HEK293 (cell line): ENCODE measurements at regions not wholly inside any gene's neighbourhood (a gene's known extent, or its start where the extent isn't known, plus 50 kb on each side); places are given as distances from the start of the nearest gene placed in this dataset.

Source experiments
- CTCF ChIA-PET: fragments of 350-600 bp; formaldehyde crosslinking; extraction: SDS; loops from one replicate; lab custom pipeline; 2021; ENCODE audit warnings: antibody characterized with exemption; lab: Yijun Ruan, JAX
- POLR2A ChIA-PET: fragments of 300-600 bp; formaldehyde crosslinking; extraction: SDS; loops from one replicate; lab custom pipeline; 2020; ENCODE audit warnings: antibody characterized with exemption, inconsistent platforms; lab: Yijun Ruan, JAX
- H3K27ac ChIP-seq: fragments of 200-500 bp; sonication (Bioruptor generic); 2 replicates; pipeline ENCODE4 v1.5.1; 2014; ENCODE audit warnings: low read depth, low read length, control low read depth, inconsistent platforms; ENCODE audit errors: extremely low read depth
- H3K36me3 ChIP-seq, 2 experiments: fragments of 200-500 bp in 1 of 2; sonication (Bioruptor generic) in 1 of 2; 1 replicate in 1 of 2; 2 replicates in 1 of 2; pipeline ENCODE4 v1.5.1; 2014 to 2017; ENCODE audit warnings: inconsistent platforms in 2 of 2, low read length in 2 of 2; ENCODE audit not compliant: control insufficient read depth in 2 of 2, insufficient read depth in 1 of 2
- H3K4me1 ChIP-seq: fragments of 200-500 bp; sonication (Bioruptor generic); 2 replicates; pipeline ENCODE4 v1.5.1; 2014; ENCODE audit warnings: mild to moderate bottlenecking, low read length, inconsistent platforms; ENCODE audit not compliant: control insufficient read depth, insufficient read depth
- H3K4me3 ChIP-seq: 2 replicates; pipeline ENCODE4 v1.5.1; 2011; ENCODE audit warnings: low read depth, mild to moderate bottlenecking, control low read depth, low read length, moderate library complexity
- H3K9me3 ChIP-seq: fragments of 200-500 bp; sonication (Bioruptor generic); 2 replicates; pipeline ENCODE4 v1.5.1; 2014; ENCODE audit warnings: low read depth, low read length, inconsistent platforms; ENCODE audit not compliant: control insufficient read depth, insufficient read depth
- EGR2 ChIP-seq: fragments of 450-650 bp; formaldehyde crosslinking; IDR thresholded peaks from 2 replicates; pipeline ENCODE4 v1.5.1; 2016; ENCODE audit warnings: low read depth, missing biosample characterization, missing genetic modification characterization
- GLIS1 ChIP-seq: fragments of 450-650 bp; formaldehyde crosslinking; IDR thresholded peaks from 2 replicates; pipeline ENCODE4 v1.5.1; 2016; ENCODE audit warnings: missing biosample characterization, missing genetic modification characterization
- HOXA7 ChIP-seq: sonication (generic); formaldehyde crosslinking; IDR thresholded peaks from 2 replicates; pipeline ENCODE4 v1.8.1; 2022; ENCODE audit warnings: missing genetic modification reagents, borderline replicate concordance
- KLF1 ChIP-seq: fragments of 450-650 bp; formaldehyde crosslinking; IDR thresholded peaks from 2 replicates; pipeline ENCODE4 v1.5.1; 2016; ENCODE audit warnings: missing biosample characterization, missing genetic modification characterization
- KLF16 ChIP-seq: fragments of 450-650 bp; formaldehyde crosslinking; IDR thresholded peaks from 2 replicates; pipeline ENCODE4 v1.5.1; 2017; ENCODE audit warnings: missing biosample characterization, missing genetic modification characterization
- KLF9 ChIP-seq: fragments of 450-650 bp; formaldehyde crosslinking; IDR thresholded peaks from 2 replicates; pipeline ENCODE4 v1.5.1; 2016; ENCODE audit warnings: missing biosample characterization, missing genetic modification characterization, low read depth
- SETDB1 ChIP-seq: IDR thresholded peaks from one replicate; pipeline ENCODE4 v1.6.1; 2017; ENCODE audit warnings: mild to moderate bottlenecking, low read length, moderate library complexity, mixed read lengths; ENCODE audit not compliant: insufficient read length
- SP7 ChIP-seq: fragments of 450-650 bp; formaldehyde crosslinking; IDR thresholded peaks from 2 replicates; pipeline ENCODE4 v1.5.1; 2016; ENCODE audit warnings: missing biosample characterization, missing genetic modification characterization
- ZBTB8A ChIP-seq: fragments of 450-650 bp; formaldehyde crosslinking; IDR thresholded peaks from 2 replicates; pipeline ENCODE4 v1.5.1; 2016; ENCODE audit warnings: missing biosample characterization, missing genetic modification characterization
- ZEB2 ChIP-seq: fragments of 450-650 bp; formaldehyde crosslinking; IDR thresholded peaks from 2 replicates; pipeline ENCODE4 v1.5.1; 2016; ENCODE audit warnings: missing biosample characterization, missing genetic modification characterization
- ZFP41 ChIP-seq: fragments of 450-650 bp; formaldehyde crosslinking; IDR thresholded peaks from 2 replicates; pipeline ENCODE4 v1.5.1; 2016; ENCODE audit warnings: missing biosample characterization, missing genetic modification characterization, borderline replicate concordance
- ZFP69B ChIP-seq: fragments of 450-650 bp; formaldehyde crosslinking; IDR thresholded peaks from 2 replicates; pipeline ENCODE4 v1.5.1; 2016; ENCODE audit warnings: missing biosample characterization, missing genetic modification characterization
- ZNF132 ChIP-seq: fragments of 450-650 bp; formaldehyde crosslinking; IDR thresholded peaks from 2 replicates; pipeline ENCODE4 v1.5.1; 2017; ENCODE audit warnings: missing biosample characterization, missing genetic modification characterization, borderline replicate concordance
- ZNF138 ChIP-seq: fragments of 450-650 bp; formaldehyde crosslinking; IDR thresholded peaks from 2 replicates; pipeline ENCODE4 v1.5.1; 2016; ENCODE audit warnings: missing biosample characterization, missing genetic modification characterization, borderline replicate concordance
- ZNF169 ChIP-seq: fragments of 450-650 bp; formaldehyde crosslinking; IDR thresholded peaks from 2 replicates; pipeline ENCODE4 v1.5.1; 2016; ENCODE audit warnings: missing biosample characterization, missing genetic modification characterization
- ZNF184 ChIP-seq: fragments of 450-650 bp; IDR thresholded peaks from 2 replicates; pipeline ENCODE4 v1.5.1; 2018; ENCODE audit warnings: missing biosample characterization, mild to moderate bottlenecking, missing genetic modification characterization
- ZNF23 ChIP-seq: fragments of 450-650 bp; formaldehyde crosslinking; IDR thresholded peaks from 2 replicates; pipeline ENCODE4 v1.5.1; 2016; ENCODE audit warnings: missing biosample characterization, missing genetic modification characterization, borderline replicate concordance
- ZNF311 ChIP-seq: fragments of 450-650 bp; formaldehyde crosslinking; IDR thresholded peaks from 2 replicates; pipeline ENCODE4 v1.5.1; 2017; ENCODE audit warnings: missing biosample characterization, missing genetic modification characterization, borderline replicate concordance
- ZNF335 ChIP-seq: fragments of 450-650 bp; formaldehyde crosslinking; conservative IDR thresholded peaks from 2 replicates; pipeline ENCODE4 v1.5.1; 2016; ENCODE audit warnings: missing biosample characterization, missing genetic modification characterization
- ZNF423 ChIP-seq: fragments of 450-650 bp; formaldehyde crosslinking; IDR thresholded peaks from 2 replicates; pipeline ENCODE4 v1.5.1; 2016; ENCODE audit warnings: missing biosample characterization, missing genetic modification characterization
- ZNF510 ChIP-seq: fragments of 450-650 bp; formaldehyde crosslinking; IDR thresholded peaks from 2 replicates; pipeline ENCODE4 v1.5.1; 2018; ENCODE audit warnings: mild to moderate bottlenecking, missing genetic modification characterization, missing biosample characterization; ENCODE audit not compliant: insufficient replicate concordance
- ZNF521 ChIP-seq: fragments of 450-650 bp; formaldehyde crosslinking; IDR thresholded peaks from 2 replicates; pipeline ENCODE4 v1.5.1; 2017; ENCODE audit warnings: missing biosample characterization, mild to moderate bottlenecking, missing genetic modification characterization
- ZNF529 ChIP-seq: fragments of 450-650 bp; formaldehyde crosslinking; IDR thresholded peaks from 2 replicates; pipeline ENCODE4 v1.5.1; 2017; ENCODE audit warnings: missing genetic modification characterization, missing biosample characterization; ENCODE audit not compliant: insufficient replicate concordance
- ZNF530 ChIP-seq: fragments of 450-650 bp; formaldehyde crosslinking; IDR thresholded peaks from 2 replicates; pipeline ENCODE4 v1.5.1; 2016; ENCODE audit warnings: low read depth, missing biosample characterization, missing genetic modification characterization
- ZNF544 ChIP-seq: fragments of 450-650 bp; formaldehyde crosslinking; IDR thresholded peaks from 2 replicates; pipeline ENCODE4 v1.5.0; 2017; ENCODE audit warnings: missing biosample characterization, missing genetic modification characterization
- ZNF548 ChIP-seq: fragments of 450-650 bp; formaldehyde crosslinking; IDR thresholded peaks from 2 replicates; pipeline ENCODE4 v1.5.1; 2016; ENCODE audit warnings: missing biosample characterization, missing genetic modification characterization
- ZNF623 ChIP-seq: fragments of 450-650 bp; formaldehyde crosslinking; IDR thresholded peaks from 2 replicates; pipeline ENCODE4 v1.5.1; 2016; ENCODE audit warnings: missing biosample characterization, missing genetic modification characterization
- ZNF830 ChIP-seq: fragments of 450-650 bp; IDR thresholded peaks from 2 replicates; pipeline ENCODE4 v1.5.0; 2018; ENCODE audit warnings: missing biosample characterization, missing genetic modification characterization, low read depth, mild to moderate bottlenecking, moderate library complexity
- ZSCAN23 ChIP-seq: fragments of 450-650 bp; formaldehyde crosslinking; IDR thresholded peaks from 2 replicates; pipeline ENCODE4 v1.5.1; 2016; ENCODE audit warnings: missing biosample characterization, missing genetic modification characterization
- ZSCAN30 ChIP-seq: fragments of 450-650 bp; IDR thresholded peaks from 2 replicates; pipeline ENCODE4 v1.5.1; 2018; ENCODE audit warnings: missing biosample characterization, mild to moderate bottlenecking, missing genetic modification characterization, moderate library complexity
- TF ChIP-seq, protein P1 (sequence below): fragments of 450-650 bp; formaldehyde crosslinking; IDR thresholded peaks from 2 replicates; pipeline ENCODE4 v1.5.1; 2016; ENCODE audit warnings: missing biosample characterization, missing genetic modification characterization
- TF ChIP-seq, protein P2 (sequence below): fragments of 450-650 bp; formaldehyde crosslinking; IDR thresholded peaks from 2 replicates; pipeline ENCODE4; 2016; ENCODE audit warnings: missing biosample characterization, missing genetic modification characterization

DNA sequence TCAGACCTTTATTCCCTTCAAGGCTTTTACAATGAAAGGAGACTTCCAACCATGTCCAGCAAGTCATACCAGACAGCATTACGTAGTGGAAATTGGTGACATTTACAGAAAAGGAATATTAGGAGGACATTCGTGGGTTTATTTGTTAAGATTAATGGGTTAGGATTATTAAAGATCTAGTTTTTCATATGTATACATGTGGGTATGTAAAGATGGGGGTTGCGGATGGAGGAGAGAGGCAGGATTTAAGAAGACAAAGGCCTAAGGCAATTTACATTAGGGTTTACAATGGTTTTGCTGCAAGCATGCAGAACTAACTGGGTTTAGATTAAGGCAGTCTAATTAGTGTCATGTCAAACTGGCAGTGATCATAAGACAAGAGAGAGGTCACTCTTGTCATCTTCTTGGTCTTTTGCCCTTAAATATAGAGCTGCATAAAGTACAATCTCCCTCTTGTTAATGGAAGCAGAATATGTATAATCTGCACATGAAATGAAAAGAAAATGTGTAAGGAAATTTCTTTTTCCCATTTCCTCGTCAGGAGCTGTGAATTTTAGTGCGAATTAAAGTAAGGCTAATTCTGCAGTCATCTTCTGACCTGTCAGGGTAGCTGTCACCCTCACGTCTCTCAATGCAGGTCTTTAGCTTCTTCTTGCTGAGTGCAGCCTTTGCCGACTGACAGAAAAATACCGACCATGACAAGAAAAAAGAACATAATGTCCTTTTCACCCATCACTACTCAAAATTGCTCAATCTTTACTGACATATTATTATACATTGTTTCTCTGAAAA, 258.9 kb upstream of the MEIS2 start:
- no peak overlapping the region for H3K4me3 ChIP-seq
- TF ChIP-seq EGR2 = no peak
- TF ChIP-seq ZNF132 = no peak
- no peak for TF ChIP-seq ZNF548
- TF ChIP-seq ZNF529 (tag by site-specific recombination) = no peak
- no peak for TF ChIP-seq ZSCAN23 (tag by site-specific recombination)
- TF ChIP-seq ZSCAN30 (tag by site-specific recombination) = no peak
- TF ChIP-seq ZNF184 = no peak
- TF ChIP-seq, all 188 proteins: peak for 0
- Histone ChIP-seq H3K9me3 (no peaks in the 10 kb centered on the region), H3K4me1 (no peaks in the 10 kb centered on the region), H3K36me3 (no peaks in the 10 kb centered on the region), H3K27ac (no peak overlapping the region)
- CTCF ChIA-PET = interaction anchor here (0.6 kb wide), 2 partner anchors 519 to 748 kb away, joined by 3 to 4 read pairs; no protein-coding TSS in a partner anchor
- POLR2A ChIA-PET = no interaction called here

GRCh38 chr15:37359893-37360290, 259.5 kb upstream of the MEIS2 start:
- TF ChIP-seq ZNF335 (tag by site-specific recombination) (no peak), HOXA7 (CRISPR knock-in tag) (no peak), ZNF830 (tag by site-specific recombination) (no peak), ZFP41 (tag by site-specific recombination) (no peak), ZNF423 (no peak), ZNF623 (tag by site-specific recombination) (no peak), SP7 (tag by site-specific recombination) (no peak), KLF1 (tag by site-specific recombination) (no peak)
- Histone ChIP-seq H3K4me1 (no peaks in the 10 kb centered on the region), H3K27ac (no peak overlapping the region), H3K4me3 (no peak overlapping the region), H3K36me3 (no peaks in the 10 kb centered on the region), H3K9me3 (no peaks in the 10 kb centered on the region)
- ChIA-PET CTCF (interaction anchor here (0.6 kb wide), 2 partner anchors 520 to 748 kb away, joined by 3 to 4 read pairs; no protein-coding TSS in a partner anchor), POLR2A (no interaction called here)

DNA sequence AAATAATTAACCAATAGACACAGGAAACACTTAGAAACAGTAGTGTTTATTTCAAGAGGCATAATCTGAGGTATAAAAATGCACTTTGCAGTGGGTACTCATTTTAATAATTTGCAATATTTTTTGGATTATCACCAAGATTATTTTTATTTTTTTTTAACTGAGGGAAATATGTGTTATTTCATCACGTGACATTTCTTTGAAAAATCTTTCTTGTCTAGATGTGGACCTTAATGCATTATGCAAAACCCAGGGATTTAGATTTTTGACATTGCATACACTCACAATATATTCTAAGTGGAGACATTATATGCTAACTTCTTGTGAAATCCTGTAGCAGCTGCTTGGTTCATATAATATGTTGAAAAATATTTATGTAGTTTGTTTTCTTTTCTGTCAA, 260.4 kb upstream of the MEIS2 start:
- no peaks in the 10 kb centered on the region for H3K4me1 ChIP-seq
- CTCF ChIA-PET = no interaction called here

More for the DNA sequence above, 260.4 kb upstream of the MEIS2 start:
- Histone ChIP-seq H3K27ac (no peak overlapping the region), H3K4me3 (no peak overlapping the region), H3K9me3 (no peaks in the 10 kb centered on the region), H3K36me3 (no peaks in the 10 kb centered on the region)
- POLR2A ChIA-PET = no interaction called here
- TF ChIP-seq ZEB2 (tag by site-specific recombination) = no peak
- no peak for TF ChIP-seq GLIS1 (tag by site-specific recombination)
- no peak for TF ChIP-seq ZNF521 (tag by site-specific recombination)
- TF ChIP-seq SETDB1 = no peak
- no peak for TF ChIP-seq KLF9 (tag by site-specific recombination)
- no peak for TF ChIP-seq ZNF510 (tag by site-specific recombination)
- no peak for TF ChIP-seq ZNF544 (tag by site-specific recombination)
- TF ChIP-seq ZNF23 (tag by site-specific recombination) = no peak
- TF ChIP-seq ZNF138 (tag by site-specific recombination) = no peak
- TF ChIP-seq ZBTB8A (tag by site-specific recombination) = no peak
- TF ChIP-seq ZNF169 (tag by site-specific recombination) = no peak
- no peak for TF ChIP-seq ZFP69B (tag by site-specific recombination)
- no peak for TF ChIP-seq KLF16 (tag by site-specific recombination)
- TF ChIP-seq ZNF311 (tag by site-specific recombination) = no peak
- TF ChIP-seq EGR2 = no peak
- TF ChIP-seq ZNF530 (tag by site-specific recombination) = no peak
- TF ChIP-seq, protein P1, sequence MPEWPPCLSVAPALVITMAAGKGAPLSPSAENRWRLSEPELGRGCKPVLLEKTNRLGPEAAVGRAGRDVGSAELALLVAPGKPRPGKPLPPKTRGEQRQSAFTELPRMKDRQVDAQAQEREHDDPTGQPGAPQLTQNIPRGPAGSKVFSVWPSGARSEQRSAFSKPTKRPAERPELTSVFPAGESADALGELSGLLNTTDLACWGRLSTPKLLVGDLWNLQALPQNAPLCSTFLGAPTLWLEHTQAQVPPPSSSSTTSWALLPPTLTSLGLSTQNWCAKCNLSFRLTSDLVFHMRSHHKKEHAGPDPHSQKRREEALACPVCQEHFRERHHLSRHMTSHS (tag by site-specific recombination) = no peak
- TF ChIP-seq, protein P2, sequence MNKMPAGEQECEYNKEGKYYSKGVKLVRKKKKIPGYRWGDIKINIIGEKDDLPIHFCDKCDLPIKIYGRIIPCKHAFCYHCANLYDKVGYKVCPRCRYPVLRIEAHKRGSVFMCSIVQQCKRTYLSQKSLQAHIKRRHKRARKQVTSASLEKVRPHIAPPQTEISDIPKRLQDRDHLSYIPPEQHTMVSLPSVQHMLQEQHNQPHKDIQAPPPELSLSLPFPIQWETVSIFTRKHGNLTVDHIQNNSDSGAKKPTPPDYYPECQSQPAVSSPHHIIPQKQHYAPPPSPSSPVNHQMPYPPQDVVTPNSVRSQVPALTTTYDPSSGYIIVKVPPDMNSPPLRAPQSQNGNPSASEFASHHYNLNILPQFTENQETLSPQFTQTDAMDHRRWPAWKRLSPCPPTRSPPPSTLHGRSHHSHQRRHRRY = no peak
